Dermis microvascular lymphatic vessel endothelial cell (primary cell): ENCODE measurements at regions not wholly inside any gene's neighbourhood (a gene's known extent, or its start where the extent isn't known, plus 50 kb on each side); places are given as distances from the start of the nearest gene placed in this dataset.

Experiments used
- DNase-seq, 2 donors: peaks; one replicate each; pipeline versions ENCODE4 v3.0.0 to v3.0.0-alpha.2; 2010; ENCODE audit warnings: low read depth in 2 of 2

DNA sequence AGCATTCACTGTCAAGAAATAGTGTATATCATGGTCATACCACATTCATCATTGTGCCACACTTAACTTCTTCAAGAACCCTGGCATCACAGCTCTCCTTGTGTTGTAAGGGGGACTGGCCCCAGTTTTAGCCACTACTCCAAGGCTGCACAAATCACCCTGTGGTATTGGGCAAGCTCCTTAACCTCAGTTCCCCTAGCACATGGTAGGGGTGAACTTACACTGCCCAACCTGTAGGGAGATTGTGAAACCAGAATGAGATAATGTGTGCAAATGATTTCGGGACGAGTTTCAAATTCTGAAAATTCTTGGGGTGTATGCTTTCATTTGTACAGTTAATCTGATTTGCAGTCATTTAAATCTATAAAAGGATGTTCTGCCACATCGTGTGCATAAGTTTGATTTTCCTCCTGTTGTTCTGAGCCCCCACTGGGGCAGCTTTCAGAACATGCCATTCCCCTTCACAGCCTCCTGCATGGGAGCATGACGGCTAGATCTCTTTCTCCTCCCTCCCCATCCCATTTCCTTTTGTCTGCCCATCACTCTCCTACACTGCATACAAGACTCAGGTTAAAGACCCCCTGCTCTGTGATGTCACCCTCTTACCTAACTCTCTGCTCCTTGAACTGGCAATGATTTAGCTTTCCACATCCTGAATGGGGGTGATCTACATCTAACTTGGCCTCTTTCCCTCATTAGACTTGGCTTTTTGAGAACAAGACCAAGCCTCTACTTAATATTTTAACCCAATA lies 290.3 kb downstream of the CHRM3 start:
- no peak for DNase-seq

DNA sequence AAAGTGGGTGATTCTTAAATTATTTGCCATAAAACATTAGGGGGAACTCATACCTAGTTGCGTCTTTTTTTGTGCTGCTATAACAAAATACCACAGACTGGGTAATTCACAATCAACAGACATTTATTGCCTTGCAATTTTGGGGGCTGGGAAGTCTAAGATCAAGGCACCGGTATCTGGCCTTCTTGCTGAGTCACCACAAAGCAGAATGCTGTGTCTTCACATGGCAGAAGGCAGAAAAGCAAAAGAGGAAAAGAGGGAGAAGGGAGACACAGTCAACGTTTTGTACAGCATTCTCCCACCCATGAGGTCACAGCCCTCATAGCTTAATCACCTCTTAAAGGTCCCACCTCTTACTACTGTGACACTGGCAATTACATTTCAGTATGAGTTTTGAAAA lies 291.0 kb downstream of the CHRM3 start:
- no peak for DNase-seq

DNA sequence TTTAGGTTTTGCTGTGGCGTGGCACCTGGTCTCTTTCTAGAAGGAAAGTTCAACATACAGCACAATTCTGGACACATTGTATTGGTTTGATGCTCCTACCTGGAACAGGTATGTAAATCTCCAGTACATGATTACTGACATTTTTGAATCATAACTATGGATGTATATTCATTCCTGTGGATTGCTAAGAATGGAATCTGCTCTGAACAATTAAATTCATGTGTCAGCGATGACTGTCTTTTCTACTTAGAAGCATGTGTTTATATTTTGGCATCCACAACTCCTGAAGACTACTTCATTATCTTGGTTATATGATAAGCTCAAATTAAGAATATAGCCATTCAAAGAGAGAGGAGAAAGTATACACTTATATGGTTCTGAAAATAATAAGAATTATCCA lies 291.8 kb downstream of the CHRM3 start:
- no peak for DNase-seq

DNA sequence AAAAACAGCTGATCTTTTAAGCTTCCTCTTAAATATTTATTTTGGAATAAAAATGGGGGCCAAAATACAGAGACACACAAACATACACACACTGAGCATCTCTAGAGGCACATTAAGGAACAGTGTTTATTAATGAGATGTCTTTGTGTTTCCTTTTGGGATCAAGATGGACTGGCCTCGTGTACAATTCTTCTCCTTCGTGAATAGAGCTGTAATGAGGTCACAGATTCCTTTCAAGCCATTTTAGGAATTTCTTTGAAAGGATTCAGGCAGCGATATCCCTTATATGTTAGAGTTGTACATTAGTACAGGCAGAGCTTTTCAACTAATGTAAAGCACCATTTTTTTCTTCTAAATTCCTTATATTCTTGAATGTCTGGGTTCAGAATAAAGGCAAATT lies 295.7 kb downstream of the CHRM3 start:
- no peak for DNase-seq

DNA sequence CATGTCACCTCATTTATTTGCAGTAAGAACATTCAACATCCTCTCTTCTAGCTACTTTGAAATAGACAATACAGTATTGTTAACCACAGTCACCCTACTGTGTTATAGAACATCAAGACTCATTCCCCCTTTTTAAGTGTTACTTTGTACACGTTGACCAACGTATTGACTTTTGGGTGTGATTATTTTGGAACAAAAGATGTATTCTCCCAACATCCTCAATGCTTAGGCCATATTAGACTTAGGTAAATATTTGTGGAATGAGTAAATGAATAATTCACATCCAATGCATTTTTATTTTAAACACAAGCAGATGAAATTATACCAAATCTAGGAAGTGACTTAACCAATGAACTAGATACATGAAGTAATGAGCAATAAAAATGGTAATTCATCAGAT lies 296.6 kb downstream of the CHRM3 start:
- DNase-seq: no peak

DNA sequence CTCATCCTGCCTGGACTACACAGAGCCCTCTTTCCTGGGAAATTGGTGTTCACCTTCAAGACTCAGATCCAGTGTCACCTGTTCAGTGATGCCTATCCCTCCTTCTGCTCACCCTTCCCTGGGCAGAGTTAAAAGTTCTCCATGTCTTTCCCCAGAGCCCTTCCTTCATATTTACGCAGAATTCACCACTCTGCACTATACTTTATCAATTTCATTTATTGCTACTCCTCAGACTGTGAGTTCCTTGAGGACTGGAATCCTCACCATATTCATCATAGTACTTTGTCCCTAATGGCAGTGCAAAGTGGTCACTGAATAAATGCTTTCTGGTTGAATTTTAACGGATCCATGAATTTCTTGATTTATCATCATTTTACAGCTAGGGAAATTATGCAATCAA lies 300.0 kb downstream of the CHRM3 start:
- no peak for DNase-seq

DNA sequence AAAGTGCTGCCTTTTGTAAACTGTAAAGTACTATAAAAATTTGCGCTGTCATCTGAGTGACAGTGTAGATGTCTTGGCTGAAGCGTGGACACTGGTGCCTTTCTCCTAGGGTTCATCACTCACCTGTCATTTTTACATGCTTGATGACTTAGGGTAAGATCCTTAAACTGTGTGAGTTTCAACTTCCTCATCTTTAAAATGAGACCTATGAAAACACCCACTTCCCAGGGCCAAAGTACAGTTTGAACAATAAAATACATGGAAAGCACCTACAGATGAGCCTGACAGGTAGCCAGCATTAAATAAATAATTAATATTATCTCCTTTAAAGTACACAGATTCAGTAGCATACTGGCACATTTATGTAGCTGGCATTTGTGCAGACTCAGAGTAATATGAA lies 309.9 kb downstream of the CHRM3 start:
- DNase-seq: no peak

DNA sequence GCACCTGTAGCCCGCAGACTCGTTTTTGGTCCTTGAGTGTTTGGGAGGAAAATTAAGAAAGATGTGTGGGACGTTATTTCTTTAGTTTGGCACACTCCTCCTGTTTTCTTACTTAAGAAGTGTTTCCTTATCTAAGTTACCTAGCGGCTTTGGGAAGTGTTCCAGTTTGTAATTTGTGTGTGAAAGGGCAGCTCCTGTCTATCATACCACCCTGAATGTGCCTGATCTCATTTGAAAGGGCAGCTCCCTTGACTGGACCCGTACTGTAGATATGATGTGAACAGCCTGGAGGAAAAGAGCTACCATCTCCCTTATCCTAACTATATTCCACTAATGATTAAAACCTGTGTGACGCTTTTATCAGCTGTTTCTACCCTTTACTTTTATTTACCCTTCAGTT lies 314.3 kb downstream of the CHRM3 start:
- DNase-seq: no peak

DNA sequence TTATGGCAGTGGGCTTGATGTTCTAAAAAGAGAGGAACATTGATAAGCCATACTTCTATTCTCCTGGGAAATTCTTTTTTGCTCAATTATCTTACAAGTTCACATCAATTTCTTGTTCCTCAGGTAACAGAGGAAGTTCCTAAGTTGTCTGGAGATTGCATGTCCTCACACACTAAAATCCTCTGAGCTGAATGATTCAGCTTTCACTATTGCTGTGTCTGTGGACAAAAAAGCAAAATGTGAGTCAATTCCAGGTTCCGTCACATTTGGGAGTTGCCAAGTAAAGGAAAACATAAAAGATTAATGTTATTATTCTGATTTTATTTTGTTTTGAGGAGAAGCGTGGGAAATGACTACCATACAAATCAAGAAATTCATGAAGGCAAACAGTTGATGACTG lies 316.7 kb downstream of the CHRM3 start:
- DNase-seq: no peak

DNA sequence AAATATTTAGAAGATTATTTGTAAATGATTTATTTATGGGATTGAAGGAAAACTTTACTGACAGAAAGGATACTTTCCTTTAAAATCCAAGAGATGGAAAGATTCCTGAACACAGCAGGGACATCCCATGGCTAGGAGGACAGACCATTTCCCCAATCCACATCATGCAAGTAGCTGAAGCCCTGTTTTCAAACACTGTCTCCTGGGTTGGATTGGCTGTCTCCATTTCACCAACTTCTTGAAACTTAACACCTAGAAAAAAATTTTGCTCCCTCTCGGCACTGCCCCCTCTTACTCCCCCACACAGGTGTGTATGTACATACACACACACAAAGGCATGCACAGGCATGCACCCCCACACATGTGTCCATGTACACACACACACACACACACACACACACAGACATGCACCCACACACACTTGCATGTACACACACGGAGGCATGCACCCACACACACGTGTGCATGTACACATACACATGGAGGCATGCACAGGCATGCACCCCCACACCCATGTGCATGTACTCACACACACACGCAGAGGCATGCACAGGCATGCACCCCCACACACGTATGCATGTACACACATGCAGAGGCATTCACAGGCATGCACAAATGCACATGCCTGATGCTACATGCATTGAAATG lies 320.0 kb downstream of the CHRM3 start:
- DNase-seq: no peak

DNA sequence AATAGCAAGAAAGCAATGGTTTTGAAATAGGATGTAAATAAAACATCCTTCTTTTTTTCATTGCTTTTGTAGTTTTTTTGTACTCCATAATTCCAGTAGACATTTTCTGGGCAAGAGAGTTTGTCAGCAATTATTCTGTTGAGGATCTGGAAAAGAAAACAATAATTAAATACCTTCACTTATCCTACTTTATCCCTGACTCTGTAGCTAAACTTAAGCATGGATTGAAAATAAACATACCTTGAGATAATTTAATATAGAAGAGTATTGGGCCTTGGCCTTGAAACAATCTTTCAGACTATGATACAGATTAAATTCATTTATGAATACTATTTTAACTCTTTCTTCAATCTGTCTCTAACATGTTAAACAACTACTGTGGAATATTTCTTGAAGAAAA lies 321.2 kb downstream of the CHRM3 start:
- DNase-seq: no peak

DNA sequence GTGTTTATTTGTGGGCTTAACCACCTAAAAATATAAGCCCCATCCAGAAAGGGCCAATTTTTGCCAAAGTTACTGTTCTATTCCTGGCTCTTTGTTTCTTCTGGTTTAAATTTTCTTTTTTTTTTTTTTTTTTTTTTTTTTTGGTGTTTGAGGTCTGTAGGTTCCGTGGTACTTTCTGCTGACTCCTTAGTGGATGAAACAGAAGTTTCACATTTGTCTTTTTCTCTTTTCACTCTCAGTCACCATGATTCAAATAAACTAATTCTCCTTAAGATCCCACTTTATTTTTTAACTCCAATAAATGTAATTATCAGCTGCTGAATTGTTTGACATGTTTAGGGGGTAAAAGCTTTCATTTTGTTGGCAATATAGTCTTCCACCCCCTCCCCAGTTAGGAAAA lies 322.3 kb downstream of the CHRM3 start:
- DNase-seq: no peak

DNA sequence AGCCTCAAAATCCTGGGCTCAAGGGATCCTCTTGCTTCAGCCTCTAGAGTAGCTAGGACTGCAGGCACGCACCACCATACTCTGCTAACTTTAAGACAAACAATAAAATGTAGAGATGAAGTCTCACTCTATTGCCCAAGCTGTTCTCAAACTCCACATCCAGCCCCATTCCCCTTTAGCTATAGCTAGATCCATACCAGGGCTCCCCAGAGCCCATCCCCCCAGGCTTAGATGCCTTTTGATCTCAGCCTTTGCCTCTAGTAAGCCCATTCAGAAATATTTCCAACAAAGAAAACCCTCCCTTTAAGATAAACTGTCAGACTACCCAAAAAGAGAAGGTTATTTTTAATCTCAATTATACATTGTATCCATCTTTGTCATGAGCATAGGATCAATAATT lies 325.4 kb downstream of the CHRM3 start:
- no peak for DNase-seq

DNA sequence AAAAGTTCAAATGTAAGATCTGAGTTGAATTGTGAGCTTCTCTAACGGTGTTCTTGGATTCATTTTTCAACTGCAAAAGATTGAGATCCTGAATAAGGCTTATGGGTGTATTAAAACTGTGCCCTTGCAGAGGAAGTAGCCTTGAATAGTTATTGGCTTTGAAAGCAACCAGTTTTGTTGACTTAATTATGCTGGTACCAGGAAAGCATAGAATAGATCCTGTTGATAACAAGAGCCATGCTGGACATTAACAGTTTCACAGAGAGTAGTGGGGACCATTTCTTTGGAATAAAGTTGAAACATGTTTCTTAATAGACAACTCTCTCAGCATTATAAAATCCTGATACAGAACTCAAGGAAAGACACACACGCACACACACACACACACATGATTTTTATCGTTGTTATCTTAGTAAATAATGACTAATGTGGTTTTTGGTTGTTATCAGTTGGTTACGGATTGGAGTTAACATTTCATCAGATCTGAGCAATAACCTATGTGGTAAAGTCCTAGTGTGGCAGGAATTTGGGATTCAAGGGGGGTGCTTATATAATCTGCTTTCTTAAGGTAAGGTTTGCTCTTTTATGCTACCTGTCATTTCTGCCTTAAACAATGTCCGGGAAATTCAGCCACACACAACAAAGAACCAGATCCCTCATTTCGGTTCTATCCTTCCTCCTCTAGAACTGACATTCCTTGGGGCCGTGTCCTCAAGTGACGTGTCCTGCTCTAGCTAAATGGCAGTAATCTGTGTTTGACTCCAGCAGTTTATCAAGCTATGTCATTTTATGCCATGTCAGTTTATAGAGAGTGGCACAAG lies 330.9 kb downstream of the CHRM3 start:
- DNase-seq: no peak

DNA sequence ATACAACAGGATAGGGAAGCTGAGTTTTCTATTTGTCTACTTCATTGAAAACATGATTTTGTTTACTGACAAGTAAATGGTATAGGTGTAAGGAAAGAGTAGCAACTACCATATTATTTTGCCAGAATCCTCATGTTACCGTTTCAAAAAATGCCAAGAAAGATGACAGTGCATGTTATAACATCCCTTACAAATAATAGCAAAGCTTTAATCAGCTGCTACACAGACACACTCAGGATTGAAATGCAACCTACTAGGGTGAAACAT lies 331.5 kb downstream of the CHRM3 start:
- no peak for DNase-seq

DNA sequence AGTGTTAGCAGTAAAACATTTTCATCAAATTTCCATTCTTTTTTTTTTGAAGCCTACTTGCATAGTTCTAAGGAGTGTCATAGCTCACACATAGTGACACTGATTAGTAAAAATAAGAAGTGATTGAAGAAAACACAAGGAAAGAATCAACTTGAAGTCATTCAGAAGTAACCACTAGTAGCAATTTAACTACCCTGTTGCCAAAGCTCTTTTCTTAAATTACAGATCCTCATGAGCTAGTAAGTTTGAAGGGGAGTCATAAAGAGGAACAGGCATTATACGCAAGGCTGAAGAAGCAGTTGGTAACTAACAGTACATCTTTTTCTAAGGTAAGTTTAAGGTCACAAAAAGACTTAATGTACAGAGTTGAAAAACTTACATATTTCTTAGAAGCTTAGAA lies 332.2 kb downstream of the CHRM3 start:
- no peak for DNase-seq

DNA sequence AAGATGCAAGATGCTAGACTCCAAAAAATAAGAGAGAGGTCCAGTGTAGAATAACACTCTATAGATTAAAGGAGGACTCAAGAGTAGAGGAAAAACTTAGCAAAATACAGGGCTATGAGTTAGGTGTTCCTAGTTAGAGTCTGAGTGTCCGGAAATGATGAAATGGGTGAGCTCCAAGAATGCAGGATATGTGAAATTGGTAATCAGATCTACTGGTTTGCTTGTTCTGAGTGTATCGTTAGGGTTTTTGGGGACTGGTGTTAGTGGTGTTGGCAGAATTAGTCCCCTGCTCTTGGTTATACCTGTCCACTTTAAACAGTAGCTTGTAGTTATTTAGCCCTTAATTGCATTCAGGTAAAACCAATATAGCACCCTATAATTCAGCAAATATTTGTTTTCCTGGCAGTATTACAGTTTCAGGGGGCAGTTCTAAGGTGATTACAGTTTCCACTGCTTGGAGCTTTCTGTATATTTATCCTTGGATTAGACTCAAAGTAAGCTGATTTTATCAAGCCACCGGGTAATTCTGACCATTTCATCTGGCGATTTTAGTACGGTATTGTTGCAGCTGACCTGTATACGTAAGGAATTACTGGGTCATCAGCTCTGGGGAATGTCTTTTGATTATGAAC lies 332.7 kb downstream of the CHRM3 start:
- no peak for DNase-seq

DNA sequence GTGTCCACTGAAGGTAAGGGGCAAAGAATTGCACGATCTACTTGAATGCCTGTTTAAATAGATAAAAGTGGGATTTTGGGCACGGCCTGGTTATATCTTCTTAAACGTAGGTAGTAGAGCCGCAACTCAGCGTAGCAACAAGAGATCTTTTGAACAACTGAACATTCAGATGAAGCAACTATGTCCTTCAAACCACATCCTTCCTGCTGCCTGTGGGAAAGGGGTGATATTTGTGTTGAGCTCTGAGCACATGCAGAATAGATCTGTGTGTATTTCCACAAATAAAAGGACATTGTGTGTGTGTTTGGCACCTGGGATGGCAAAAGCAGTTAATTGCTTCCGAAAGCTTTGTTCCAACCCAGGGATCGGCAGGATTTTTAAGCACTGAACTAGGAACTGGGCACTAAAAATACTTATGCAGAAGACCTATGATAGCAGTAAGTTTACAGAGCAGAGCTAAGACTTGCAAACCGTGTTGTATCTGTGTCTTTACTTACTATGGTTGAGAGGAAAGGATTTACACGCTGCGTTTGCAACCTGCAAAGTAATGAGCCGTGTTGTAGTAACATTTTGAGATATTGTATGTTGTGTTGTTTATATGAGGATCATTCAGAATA lies 333.4 kb downstream of the CHRM3 start:
- DNase-seq: no peak

DNA sequence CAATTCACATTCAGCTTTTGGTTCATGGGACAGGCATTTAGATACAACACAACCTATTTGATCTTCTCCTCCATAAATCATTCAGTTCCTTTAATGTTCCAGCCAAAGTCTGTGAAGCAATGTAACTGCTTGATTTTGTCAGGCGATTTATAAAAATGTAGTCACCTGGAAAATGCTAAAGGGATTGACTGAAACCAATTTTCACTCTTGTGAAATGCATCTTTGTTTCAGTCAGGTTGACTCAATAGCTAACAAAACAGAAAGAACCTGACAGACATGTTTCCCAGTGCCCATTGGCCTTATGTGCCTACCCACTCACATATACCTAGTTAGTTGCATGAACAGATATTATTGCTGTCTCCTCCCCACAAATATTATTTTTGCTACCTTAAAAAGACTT lies 335.7 kb downstream of the CHRM3 start:
- DNase-seq: no peak

DNA sequence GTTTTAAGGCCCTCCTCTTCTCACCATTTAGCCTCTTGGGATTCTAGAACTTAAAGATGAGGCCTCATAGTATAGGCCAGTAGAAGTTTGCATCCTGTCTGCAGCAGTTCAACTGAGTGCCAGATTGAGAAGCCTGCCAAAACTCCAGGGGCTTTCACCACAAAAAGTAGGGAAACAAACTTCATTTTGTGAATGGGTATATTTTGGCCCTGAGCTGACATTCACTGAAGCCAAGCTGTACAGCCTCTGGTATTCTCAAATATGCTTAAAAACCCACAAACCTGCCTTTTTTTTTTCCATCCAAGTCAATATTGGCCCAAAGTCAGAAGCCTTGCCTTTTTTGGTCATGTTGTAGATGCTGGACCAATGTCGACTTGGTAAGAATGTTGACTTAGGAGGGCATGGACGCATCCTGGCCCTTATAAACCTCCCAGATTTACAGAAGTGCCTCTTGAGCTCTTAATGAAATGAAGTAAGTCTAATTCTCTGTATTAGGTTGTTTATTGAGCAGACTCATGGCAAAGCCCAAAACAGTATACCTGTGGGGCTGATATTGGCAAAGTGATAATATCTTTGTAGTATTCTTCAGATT lies 337.5 kb downstream of the CHRM3 start:
- DNase-seq: no peak

DNA sequence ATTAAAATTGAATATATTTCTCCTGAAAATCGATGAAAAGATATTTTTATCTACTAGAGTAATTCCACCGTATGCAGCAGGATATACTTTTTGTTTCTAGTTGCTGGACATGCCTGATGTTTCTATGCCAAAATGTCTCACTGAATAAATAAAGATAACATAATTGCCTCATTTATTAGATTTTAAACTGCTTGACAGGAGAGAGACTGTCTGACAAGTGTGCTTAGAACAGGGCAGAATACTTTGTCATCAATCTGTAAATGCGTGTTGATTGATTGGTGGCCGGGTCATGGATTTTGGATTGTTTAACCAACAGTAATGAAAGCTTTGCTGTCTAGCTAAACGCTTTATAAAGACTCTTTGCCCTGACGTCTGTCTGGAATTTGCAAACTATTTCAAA lies 339.0 kb downstream of the CHRM3 start:
- peak; percentile 0 to 34 for DNase-seq

DNA sequence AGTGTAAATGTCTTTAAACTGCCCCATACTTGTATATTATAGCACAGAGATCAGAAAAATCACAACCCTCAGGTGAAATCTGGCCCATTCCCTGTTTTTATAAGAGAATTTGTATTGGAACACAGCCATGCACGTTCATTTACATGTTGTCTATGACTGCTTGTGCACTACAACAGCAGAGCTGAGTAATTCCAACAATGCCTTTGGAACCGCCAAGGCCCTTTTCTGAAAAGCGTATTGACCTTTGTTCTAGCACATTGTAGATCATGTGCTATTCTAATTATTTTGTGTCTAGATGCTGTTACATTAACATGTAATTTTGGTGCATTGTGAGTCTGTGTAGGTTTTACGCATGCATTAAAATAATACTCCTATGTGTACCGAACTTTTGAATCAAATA lies 339.6 kb downstream of the CHRM3 start:
- DNase-seq: no peak
